Epithelial cell of proximal tubule (primary cell): ENCODE measurements at regions not wholly inside any gene's neighbourhood (a gene's known extent, or its start where the extent isn't known, plus 50 kb on each side); places are given as distances from the start of the nearest gene placed in this dataset.

Source experiments
- DNase-seq: peaks from one replicate; pipeline ENCODE4 v3.0.0-alpha.2; 2011; ENCODE audit warnings: low read depth
- H3K4me3 ChIP-seq: 2 replicates; pipeline ENCODE4 v1.5.1; 2011; ENCODE audit warnings: low read depth, mild to moderate bottlenecking, low read length
- TF ChIP-seq, protein P1 (sequence below): conservative IDR thresholded peaks from 2 replicates; pipeline ENCODE4 v1.5.1; 2012; ENCODE audit warnings: low read depth, mild to moderate bottlenecking, low read length

DNA sequence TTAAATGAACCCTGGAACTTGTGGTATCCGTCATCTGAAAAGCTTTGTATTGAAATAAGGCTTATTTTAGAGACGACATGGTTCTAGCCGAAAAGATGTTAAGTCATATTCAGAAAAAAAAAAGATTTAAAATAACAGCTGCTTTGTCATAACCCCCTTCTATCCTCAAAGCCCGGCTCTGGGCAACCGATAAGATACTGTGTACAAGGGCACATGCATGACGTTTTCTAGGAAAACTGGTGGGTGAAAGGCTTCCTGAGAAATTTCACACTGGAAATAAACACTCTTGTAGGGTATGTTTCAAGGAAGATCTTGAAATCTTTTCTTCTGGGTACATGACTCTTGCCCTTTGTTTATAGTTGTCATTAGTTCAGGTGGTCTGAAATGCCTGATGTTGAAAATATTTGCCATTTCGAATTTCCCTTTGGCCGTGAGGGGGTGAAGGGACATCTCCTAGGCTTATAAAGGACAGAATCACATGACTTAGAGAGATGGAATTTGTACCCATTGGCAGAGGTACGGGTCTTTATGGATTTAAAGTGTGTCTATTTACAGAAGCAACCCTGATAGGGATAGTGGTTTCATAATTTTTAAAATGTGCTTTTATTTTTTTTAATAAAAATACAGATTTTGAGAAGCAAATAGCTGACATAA is 232.5 kb downstream of the PTEN start:
- DNase-seq, result no peak
- H3K4me3 ChIP-seq, result no peak overlapping the region
- TF ChIP-seq, protein P1, sequence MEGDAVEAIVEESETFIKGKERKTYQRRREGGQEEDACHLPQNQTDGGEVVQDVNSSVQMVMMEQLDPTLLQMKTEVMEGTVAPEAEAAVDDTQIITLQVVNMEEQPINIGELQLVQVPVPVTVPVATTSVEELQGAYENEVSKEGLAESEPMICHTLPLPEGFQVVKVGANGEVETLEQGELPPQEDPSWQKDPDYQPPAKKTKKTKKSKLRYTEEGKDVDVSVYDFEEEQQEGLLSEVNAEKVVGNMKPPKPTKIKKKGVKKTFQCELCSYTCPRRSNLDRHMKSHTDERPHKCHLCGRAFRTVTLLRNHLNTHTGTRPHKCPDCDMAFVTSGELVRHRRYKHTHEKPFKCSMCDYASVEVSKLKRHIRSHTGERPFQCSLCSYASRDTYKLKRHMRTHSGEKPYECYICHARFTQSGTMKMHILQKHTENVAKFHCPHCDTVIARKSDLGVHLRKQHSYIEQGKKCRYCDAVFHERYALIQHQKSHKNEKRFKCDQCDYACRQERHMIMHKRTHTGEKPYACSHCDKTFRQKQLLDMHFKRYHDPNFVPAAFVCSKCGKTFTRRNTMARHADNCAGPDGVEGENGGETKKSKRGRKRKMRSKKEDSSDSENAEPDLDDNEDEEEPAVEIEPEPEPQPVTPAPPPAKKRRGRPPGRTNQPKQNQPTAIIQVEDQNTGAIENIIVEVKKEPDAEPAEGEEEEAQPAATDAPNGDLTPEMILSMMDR, result no peak

DNA sequence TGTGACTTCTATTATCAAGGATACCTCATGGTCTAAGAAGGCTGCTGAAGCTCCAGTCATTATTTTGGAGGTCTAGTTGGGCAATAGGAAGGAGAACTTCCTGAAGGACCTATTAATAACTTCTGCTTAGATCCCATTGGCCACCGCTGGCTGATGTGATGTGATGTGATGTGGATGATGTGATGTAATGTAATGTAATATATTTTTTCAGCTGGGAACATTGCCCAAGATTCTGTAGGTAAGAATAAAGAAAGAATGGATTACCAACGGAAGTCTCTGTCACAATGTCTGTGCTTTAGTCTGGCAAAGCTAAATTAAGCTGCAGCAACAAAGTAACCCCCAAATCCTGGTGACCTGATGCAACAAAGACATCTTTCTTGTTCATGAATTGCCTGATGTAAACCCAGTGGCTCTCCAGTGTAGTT is 233.7 kb downstream of the PTEN start:
- TF ChIP-seq, protein P1, result no peak
- no peak for DNase-seq

GRCh38 chr10:88097536-88097935 is 234.1 kb downstream of the PTEN start:
- no peak overlapping the region for H3K4me3 ChIP-seq
- no peak for DNase-seq
- TF ChIP-seq, protein P1, result no peak

More for the DNA sequence above, 233.7 kb downstream of the PTEN start:
- H3K4me3 ChIP-seq, result no peak overlapping the region

GRCh38 chr10:88100281-88100680 is 236.9 kb downstream of the PTEN start:
- DNase-seq, result no peak
- TF ChIP-seq, protein P1, result no peak
- H3K4me3 ChIP-seq, result no peak overlapping the region

DNA sequence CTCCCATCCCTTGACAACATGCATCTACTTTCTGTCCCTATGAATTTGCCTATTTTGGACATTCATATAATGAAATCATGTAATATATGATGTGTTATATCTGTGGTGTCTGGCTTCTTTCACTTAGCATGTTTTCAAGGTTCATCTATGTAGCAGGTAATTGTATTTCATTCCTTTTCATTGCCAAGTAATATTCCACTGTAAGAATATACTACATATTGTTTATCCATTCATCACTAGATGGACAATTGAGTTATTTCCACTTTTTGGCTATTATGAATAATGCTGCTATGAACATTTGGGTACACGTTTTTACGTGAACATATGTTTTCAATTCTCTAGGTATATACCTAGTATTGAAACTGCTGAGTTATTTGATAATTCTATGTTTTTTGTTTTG is 238.2 kb downstream of the PTEN start:
- TF ChIP-seq, protein P1, result no peak
- DNase-seq, result no peak
- no peak overlapping the region for H3K4me3 ChIP-seq

GRCh38 chr10:88103576-88103975 is 240.2 kb downstream of the PTEN start:
- no peak overlapping the region for H3K4me3 ChIP-seq
- TF ChIP-seq, protein P1, result no peak
- DNase-seq, result no peak

DNA sequence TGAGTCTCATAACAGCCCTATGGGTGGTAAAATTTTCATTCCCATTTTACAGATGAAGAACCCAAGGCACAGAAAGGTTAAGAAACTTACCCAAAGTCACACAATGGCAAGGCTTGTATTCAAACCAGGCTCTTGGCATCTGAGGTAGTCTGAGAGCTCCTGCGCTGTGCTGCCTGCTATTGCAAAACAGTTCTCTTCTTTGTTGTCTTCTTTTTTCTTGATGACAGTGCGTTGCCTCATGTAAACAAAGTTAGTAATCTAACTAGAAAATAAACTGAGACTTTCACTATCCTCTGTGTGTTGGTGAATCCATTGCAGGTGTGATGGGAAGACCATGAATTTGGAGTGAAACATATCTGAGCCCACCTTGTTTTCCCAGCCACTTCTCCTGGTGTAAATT is 240.8 kb downstream of the PTEN start:
- no peak overlapping the region for H3K4me3 ChIP-seq
- TF ChIP-seq, protein P1, result no peak
- no peak for DNase-seq
